ENCODE measurements at regions not wholly inside any gene's neighbourhood (a gene's known extent, or its start where the extent isn't known, plus 50 kb on each side); places are given as distances from the start of the nearest gene placed in this dataset.

DNA sequence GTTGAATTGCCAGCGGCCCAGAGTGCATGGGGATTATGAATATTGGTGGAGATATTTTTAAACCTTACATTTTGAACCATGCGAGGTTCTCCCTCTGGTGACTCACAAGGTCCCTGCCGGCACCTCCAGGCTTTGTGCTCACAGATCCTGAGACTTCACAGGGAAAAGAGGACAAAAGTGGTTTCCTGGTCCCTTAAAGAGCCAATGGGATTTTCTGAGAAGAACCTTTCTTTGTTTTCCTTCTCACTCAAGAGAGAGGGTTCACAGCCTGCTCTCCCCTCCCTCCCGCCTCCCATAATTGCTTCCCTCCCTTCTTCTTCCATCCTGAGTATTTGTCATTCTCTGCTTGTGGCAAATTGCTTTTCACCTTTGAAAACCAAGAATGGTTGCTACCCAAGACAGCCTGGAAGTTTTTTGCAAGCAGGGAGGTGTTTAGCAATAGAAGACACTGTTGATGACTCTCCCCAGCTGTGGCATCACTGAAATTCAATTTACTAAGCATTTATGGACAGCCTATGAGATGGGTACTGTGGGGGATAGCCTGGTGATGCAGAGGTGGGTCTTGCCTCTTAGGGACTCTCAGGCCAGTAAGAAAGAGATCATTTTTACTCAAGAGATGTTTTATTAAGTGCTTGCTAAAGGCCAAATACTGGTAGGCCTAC lies 76.6 kb downstream of the CPN2 start:
- Histone ChIP-seq H3K36me3 (ENCODE audit: insufficient read depth, insufficient read length, low read length) (no peaks in the 10 kb centered on the region), H3K9me3 (ENCODE audit: insufficient read depth, low read length) (no peaks in the 10 kb centered on the region), H3K27me3 (ENCODE audit: insufficient read depth, insufficient read length) (no peaks in the 10 kb centered on the region), H3K9ac (ENCODE audit: insufficient read length, low read depth) (no peak overlapping the region), H3K4me3 (ENCODE audit: insufficient read length, low read depth) (no peak overlapping the region), H3K4me1 (ENCODE audit: insufficient read depth, insufficient read length) (peaks cover 41% of the 10 kb centered on the region)
- peak; percentile 35 for DNase-seq (ENCODE audit: low read depth, low spot score)
- TF ChIP-seq ZNF274 (IDR thresholded peaks at IDR 0.05; ENCODE audit: low read depth, low read length): no peak
- no peak for TF ChIP-seq YY1 (IDR thresholded peaks at IDR 0.05; ENCODE audit: insufficient read depth, insufficient read length)
- no peak for TF ChIP-seq SUZ12 (IDR thresholded peaks at IDR 0.05; ENCODE audit: extremely low read depth, insufficient read depth, insufficient read length)

- TF ChIP-seq SUZ12 (IDR thresholded peaks at IDR 0.05; ENCODE audit: extremely low read depth, insufficient read depth, insufficient read length) (no peak), ZNF274 (IDR thresholded peaks at IDR 0.05; ENCODE audit: low read depth, low read length) (no peak), YY1 (IDR thresholded peaks at IDR 0.05; ENCODE audit: insufficient read depth, insufficient read length) (no peak)
- H3K36me3 ChIP-seq (ENCODE audit: insufficient read depth, insufficient read length, low read length): no peaks in the 10 kb centered on the region
- DNase-seq (ENCODE audit: low read depth, low spot score): no peak
- peak overlapping the region; percentile 50 for H3K9ac ChIP-seq (ENCODE audit: insufficient read length, low read depth)
- H3K4me1 ChIP-seq (ENCODE audit: insufficient read depth, insufficient read length): peaks cover 36% of the 10 kb centered on the region
- H3K27me3 ChIP-seq (ENCODE audit: insufficient read depth, insufficient read length): no peaks in the 10 kb centered on the region
- H3K9me3 ChIP-seq (ENCODE audit: insufficient read depth, low read length): no peaks in the 10 kb centered on the region
- H3K4me3 ChIP-seq (ENCODE audit: insufficient read length, low read depth): no peak overlapping the region
Measured at GRCh38 chr3:194275291-194275690, 75.8 kb downstream of the CPN2 start.

DNA sequence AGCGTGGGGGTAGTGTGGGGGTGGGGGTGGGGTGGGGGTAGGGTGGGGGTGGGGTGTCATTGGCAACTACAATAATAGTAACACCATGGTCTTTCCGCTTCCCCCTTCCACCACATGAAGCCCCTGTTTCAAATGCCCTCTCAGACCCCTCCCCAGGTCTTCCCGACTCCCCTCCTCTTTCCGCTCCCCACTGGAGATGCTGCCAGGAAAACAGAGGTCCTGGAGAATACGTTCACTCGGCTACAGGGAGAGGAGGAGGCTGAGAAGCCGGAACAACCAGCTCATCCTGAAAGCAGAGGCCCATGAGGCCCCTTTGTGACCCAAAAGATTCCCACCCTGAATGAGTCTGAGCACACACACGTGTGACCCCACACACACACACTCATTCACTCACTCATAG lies 75.4 kb downstream of the CPN2 start:
- Histone ChIP-seq H3K9ac (ENCODE audit: insufficient read length, low read depth) (no peak overlapping the region), H3K4me1 (ENCODE audit: insufficient read depth, insufficient read length) (peaks cover 32% of the 10 kb centered on the region), H3K36me3 (ENCODE audit: insufficient read depth, insufficient read length, low read length) (no peaks in the 10 kb centered on the region), H3K9me3 (ENCODE audit: insufficient read depth, low read length) (no peaks in the 10 kb centered on the region), H3K4me3 (ENCODE audit: insufficient read length, low read depth) (no peak overlapping the region), H3K27me3 (ENCODE audit: insufficient read depth, insufficient read length) (no peaks in the 10 kb centered on the region)
- no peak for DNase-seq (ENCODE audit: low read depth, low spot score)
- TF ChIP-seq YY1 (IDR thresholded peaks at IDR 0.05; ENCODE audit: insufficient read depth, insufficient read length) (no peak), SUZ12 (IDR thresholded peaks at IDR 0.05; ENCODE audit: extremely low read depth, insufficient read depth, insufficient read length) (no peak), ZNF274 (IDR thresholded peaks at IDR 0.05; ENCODE audit: low read depth, low read length) (no peak)

DNA sequence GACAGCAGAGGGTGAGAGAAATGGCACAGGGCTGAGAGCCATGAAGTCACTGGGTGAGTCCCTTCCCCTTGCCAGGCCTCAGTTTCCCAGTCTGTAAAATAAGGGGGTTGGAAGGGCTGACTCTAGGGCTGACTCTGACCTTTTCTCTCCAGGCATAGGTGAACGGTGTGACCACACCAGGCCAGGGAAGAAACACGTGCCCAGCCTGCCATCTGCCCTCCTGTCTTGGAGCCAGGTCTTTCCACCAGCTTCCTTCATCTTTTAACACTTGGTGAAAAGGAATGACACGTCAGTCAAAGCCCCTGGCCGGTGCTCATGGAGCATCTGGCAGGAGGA lies 74.4 kb downstream of the CPN2 start:
- Histone ChIP-seq H3K9ac (ENCODE audit: insufficient read length, low read depth) (no peak overlapping the region), H3K9me3 (ENCODE audit: insufficient read depth, low read length) (no peaks in the 10 kb centered on the region), H3K4me1 (ENCODE audit: insufficient read depth, insufficient read length) (peaks cover 23% of the 10 kb centered on the region), H3K4me3 (ENCODE audit: insufficient read length, low read depth) (no peak overlapping the region), H3K27me3 (ENCODE audit: insufficient read depth, insufficient read length) (no peaks in the 10 kb centered on the region), H3K36me3 (ENCODE audit: insufficient read depth, insufficient read length, low read length) (no peaks in the 10 kb centered on the region)
- no peak for DNase-seq (ENCODE audit: low read depth, low spot score)
- no peak for TF ChIP-seq ZNF274 (IDR thresholded peaks at IDR 0.05; ENCODE audit: low read depth, low read length)
- no peak for TF ChIP-seq YY1 (IDR thresholded peaks at IDR 0.05; ENCODE audit: insufficient read depth, insufficient read length)
- no peak for TF ChIP-seq SUZ12 (IDR thresholded peaks at IDR 0.05; ENCODE audit: extremely low read depth, insufficient read depth, insufficient read length)

- no peaks in the 10 kb centered on the region for H3K9me3 ChIP-seq (ENCODE audit: insufficient read depth, low read length)
- H3K9ac ChIP-seq (ENCODE audit: insufficient read length, low read depth): peak overlapping the region; percentile 14
- no peaks in the 10 kb centered on the region for H3K27me3 ChIP-seq (ENCODE audit: insufficient read depth, insufficient read length)
- TF ChIP-seq ZNF274 (IDR thresholded peaks at IDR 0.05; ENCODE audit: low read depth, low read length): no peak
- TF ChIP-seq SUZ12 (IDR thresholded peaks at IDR 0.05; ENCODE audit: extremely low read depth, insufficient read depth, insufficient read length): no peak
- TF ChIP-seq YY1 (IDR thresholded peaks at IDR 0.05; ENCODE audit: insufficient read depth, insufficient read length): no peak
- H3K4me3 ChIP-seq (ENCODE audit: insufficient read length, low read depth): no peak overlapping the region
- H3K4me1 ChIP-seq (ENCODE audit: insufficient read depth, insufficient read length): peaks cover 23% of the 10 kb centered on the region
- H3K36me3 ChIP-seq (ENCODE audit: insufficient read depth, insufficient read length, low read length): no peaks in the 10 kb centered on the region
- DNase-seq (ENCODE audit: low read depth, low spot score): no peak
Measured at GRCh38 chr3:194277104-194277785, 73.9 kb downstream of the CPN2 start.

DNA sequence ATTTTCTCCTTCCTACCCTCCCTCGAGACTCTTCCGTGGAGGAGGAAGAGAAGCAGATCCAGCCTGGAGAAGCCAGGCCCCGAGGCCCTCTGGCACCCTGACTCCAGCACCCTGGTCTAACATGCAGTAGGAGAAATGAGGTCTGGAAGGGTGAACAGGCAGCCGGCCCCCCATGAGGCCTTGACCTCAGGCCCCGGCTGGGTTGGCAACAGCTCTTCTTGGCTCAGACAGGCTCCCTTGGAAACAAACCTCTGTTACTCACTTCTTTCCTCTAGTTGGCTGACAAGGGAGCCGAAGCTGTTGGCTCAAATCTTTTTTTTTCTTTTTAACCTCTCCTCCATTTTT lies 73.4 kb downstream of the CPN2 start:
- H3K4me1 ChIP-seq (ENCODE audit: insufficient read depth, insufficient read length): peaks cover 23% of the 10 kb centered on the region
- TF ChIP-seq YY1 (IDR thresholded peaks at IDR 0.05; ENCODE audit: insufficient read depth, insufficient read length) (no peak), SUZ12 (IDR thresholded peaks at IDR 0.05; ENCODE audit: extremely low read depth, insufficient read depth, insufficient read length) (no peak), ZNF274 (IDR thresholded peaks at IDR 0.05; ENCODE audit: low read depth, low read length) (no peak)
- DNase-seq (ENCODE audit: low read depth, low spot score): no peak
- no peaks in the 10 kb centered on the region for H3K27me3 ChIP-seq (ENCODE audit: insufficient read depth, insufficient read length)
- no peaks in the 10 kb centered on the region for H3K9me3 ChIP-seq (ENCODE audit: insufficient read depth, low read length)
- peak overlapping the region; percentile 14 for H3K9ac ChIP-seq (ENCODE audit: insufficient read length, low read depth)
- no peak overlapping the region for H3K4me3 ChIP-seq (ENCODE audit: insufficient read length, low read depth)
- no peaks in the 10 kb centered on the region for H3K36me3 ChIP-seq (ENCODE audit: insufficient read depth, insufficient read length, low read length)

DNA sequence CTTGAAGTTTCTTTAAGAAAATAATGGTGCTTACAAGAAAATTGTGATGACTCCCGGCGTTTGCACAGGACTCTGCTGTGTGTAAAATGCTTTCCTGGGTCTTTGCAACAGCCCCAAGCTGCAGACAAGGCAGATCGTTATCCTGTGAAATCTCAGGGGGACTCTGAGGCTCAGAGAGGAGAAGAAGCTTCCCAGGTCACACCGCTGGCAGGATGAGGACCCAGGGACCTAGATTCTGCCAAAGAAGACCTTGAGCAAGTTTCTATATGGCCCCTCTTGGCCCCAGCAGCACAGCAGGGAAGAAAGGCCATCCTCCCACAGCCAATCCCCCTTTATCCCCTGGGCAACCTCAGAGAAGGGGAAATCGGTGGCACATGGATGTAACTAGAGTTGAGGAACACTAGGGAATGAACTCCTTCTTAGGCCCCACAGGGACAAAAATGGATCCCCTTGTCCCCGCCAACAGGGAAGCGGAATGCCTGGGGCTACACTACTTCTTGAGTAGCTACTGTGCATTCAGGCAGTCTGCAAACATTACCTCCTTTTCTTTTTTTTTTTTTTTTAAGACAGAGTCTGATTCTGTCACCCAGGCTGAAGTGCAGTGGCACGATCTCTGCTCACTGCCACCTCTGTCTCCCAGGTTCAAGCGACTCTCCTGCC lies 72.8 kb downstream of the CPN2 start:
- no peaks in the 10 kb centered on the region for H3K9me3 ChIP-seq (ENCODE audit: insufficient read depth, low read length)
- H3K27me3 ChIP-seq (ENCODE audit: insufficient read depth, insufficient read length): no peaks in the 10 kb centered on the region
- no peak for TF ChIP-seq YY1 (IDR thresholded peaks at IDR 0.05; ENCODE audit: insufficient read depth, insufficient read length)
- TF ChIP-seq ZNF274 (IDR thresholded peaks at IDR 0.05; ENCODE audit: low read depth, low read length): no peak
- TF ChIP-seq SUZ12 (IDR thresholded peaks at IDR 0.05; ENCODE audit: extremely low read depth, insufficient read depth, insufficient read length): no peak
- no peak overlapping the region for H3K9ac ChIP-seq (ENCODE audit: insufficient read length, low read depth)
- H3K36me3 ChIP-seq (ENCODE audit: insufficient read depth, insufficient read length, low read length): no peaks in the 10 kb centered on the region
- DNase-seq (ENCODE audit: low read depth, low spot score): no peak
- no peak overlapping the region for H3K4me3 ChIP-seq (ENCODE audit: insufficient read length, low read depth)
- H3K4me1 ChIP-seq (ENCODE audit: insufficient read depth, insufficient read length): peaks cover 22% of the 10 kb centered on the region
